NCI-H226 (cell line): ENCODE measurements at regions not wholly inside any gene's neighbourhood (a gene's known extent, or its start where the extent isn't known, plus 50 kb on each side); places are given as distances from the start of the nearest gene placed in this dataset.
"Not testable (repeated sequence)": the region's sequence is repeated elsewhere in the genome, so short reads cannot be mapped to it uniquely, and the experiment has no call there.

ENCODE experiments used
- DNase-seq: peaks from one replicate; pipeline ENCODE4 v3.0.0-alpha.2; 2015

DNA sequence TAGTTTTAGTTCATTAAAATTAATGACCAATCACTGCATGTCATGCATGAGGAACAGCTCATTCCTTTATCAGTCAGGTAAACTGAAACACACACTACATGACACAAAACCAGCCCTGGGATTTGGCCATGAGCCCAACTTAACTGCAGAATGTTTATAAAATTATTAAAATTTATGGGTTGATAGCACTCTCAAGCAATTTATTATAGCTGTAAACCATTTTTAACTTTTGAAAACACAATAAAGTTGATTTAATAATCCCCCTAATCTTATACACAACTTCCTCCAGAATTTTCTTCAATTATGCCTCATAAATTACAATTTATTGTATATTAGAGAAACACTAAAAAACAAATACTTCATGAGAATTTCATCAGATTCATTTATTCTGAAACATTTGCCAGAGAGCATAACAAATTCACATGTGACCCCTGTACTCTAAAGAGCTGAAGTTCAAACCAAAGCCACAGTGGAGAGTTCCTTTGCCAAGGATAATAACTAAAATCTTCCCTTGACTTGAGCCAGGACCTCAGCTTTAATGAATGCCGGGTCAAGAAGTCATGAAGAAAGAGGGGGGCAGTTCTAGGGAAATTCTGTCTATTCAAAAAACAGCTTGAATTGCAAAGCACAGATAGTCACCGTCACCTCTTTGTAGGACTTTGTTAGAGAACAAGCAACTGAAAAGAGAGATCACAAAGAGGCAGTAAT lies 763.7 kb upstream of the GRAMD2B start:
- DNase-seq = peak; percentile 32

DNA sequence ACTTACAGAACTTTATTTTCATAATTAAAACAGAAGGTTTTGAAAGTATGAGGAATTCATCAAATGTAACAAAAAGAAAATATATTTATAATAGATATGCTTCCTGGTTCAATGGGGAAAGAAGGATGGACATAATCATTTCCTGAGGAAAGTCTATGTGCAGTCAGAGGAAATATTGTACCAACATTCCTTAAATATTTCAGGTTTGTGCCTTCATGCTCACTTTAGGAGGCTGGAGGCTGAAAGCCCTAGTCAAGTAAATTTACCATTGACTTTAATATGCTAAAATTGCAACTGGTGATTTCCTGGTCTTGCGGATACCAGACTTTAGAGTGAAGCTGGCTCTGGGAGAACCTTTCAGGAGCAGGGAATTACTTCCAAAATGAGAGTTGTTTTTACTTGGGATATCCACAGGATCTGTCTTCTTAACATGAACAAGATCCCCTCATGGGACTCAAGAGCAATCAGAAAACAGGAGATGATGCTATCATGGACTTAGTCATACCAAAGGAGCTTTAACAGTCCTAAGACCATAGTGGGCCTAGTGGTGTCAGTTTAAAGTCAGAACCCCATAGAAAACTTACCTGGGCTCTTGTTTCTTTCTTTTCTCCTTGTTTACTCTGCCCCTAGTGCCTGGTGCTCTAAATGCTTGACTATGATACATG lies 762.8 kb upstream of the GRAMD2B start:
- peak; percentile 49 for DNase-seq

DNA sequence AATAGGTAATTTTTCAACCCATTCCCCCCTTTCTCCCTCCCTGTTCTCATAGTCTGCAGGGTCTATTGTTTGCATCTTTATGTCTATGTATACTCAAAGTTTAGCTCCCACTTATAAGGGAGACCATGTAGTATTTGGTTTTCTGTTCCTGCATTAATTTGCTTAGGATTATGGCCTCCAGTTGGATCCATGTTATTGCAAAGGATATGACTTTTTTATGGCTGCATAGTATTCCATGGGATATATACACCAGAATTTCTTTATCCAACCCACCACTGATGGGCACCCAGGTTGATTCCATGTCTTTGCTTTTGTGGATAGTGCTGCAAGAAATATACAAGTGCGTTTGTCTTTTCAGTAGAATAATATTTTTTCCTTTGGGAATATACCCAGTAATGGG lies 761.6 kb upstream of the GRAMD2B start:
- no peak for DNase-seq

DNA sequence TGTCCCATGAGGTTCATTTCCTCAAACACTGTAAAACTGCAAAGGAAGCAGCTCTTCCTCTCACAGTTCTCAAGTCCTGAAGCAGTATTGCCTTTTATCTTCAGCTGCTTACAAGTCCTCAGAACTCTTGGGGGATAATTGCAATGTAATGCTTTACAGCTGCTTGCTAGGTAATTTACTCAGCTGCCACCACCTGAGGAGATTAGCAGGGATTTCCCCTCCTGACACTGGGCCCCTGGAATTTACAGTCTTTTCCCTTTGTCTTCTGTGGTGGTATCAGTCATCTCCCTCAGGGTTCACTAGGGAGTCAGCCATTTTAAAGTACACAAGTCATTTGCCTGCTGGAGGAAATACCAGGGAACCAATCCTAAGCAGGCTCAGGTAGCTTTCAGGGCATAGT lies 754.3 kb upstream of the GRAMD2B start:
- DNase-seq = peak; percentile 83

DNA sequence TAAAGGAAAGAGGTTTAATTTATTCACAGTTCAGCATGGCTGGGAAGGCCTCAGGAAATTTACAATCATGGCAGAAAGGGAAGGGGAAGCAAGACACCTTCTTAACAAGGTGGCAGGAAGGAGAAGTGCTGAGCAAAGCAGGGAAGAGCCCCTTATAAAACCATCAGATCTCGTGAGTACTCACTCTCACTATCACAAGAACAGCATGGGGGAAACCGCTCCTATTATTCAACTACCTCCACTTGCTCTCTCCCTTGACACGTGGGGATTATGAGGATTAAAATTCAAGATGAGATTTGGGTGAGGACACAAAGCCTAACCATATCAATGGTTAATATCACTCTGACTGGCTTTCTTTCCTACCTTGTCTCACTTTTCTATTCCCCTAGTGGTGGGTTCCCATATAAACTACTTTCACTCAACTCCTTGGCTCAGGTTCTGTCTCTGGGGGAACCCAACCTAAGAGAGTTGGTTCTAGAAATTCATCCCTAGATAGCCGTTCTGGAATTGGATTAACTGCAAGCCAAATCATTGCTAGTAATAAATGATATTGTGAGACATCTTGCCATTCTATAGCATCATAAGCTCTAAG lies 749.8 kb upstream of the GRAMD2B start:
- DNase-seq = no peak

DNA sequence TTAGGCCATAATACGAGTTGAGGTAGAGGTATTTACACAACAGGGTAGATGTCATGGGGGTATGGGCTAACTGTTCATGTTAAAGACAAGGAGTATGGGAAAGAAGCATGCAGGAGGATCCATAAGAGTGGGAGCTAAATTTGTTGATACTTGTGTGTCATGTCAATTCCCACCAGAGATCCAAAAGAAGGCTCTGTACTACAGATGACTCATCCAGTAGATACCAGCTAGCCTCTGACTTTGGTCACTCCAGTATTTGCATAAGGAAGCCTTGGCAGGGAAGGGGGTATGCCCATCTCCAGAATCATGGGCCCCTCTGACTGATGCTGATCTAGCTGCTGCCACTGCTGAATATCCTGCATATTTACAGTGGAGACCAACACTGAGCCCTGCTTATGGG lies 743.7 kb upstream of the GRAMD2B start:
- no peak for DNase-seq

DNA sequence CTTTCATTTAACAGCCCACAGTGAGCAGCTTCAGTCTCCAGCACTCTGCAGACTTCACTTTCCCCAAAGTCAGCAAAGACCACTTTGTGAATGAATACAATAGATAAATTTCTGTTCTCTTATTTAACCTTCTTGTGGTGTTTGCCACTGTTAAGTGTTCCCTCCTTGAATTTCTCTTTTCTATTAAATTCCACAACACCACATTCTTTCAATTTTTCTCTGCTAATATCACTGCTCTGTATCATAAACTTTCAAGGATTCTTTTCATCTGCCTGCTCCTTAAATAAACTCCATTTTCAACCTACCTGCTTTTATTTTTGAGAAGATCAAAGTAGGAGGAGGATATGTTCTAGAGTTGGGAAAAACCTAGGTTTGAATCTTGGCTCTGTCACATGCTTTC lies 739.5 kb upstream of the GRAMD2B start:
- DNase-seq = no peak

DNA sequence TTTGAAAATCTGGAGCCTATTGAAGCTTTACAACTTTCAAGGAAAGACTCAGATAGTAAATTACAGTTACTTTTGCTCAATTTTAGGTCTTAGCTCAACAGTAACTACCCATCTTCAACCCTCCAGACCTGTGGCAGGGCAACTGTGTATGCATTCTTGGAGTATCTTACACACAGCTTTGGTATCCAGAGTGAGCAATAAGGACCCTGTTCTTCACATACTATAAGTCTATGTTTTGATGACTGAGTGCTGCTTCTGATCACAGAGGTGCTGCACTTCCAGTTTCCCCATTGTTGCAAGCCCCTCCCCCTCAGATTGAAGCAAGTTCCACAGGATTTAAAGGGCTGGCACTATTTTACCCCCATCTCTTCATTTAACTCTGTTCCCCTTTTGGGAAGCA lies 737.4 kb upstream of the GRAMD2B start:
- no peak for DNase-seq

DNA sequence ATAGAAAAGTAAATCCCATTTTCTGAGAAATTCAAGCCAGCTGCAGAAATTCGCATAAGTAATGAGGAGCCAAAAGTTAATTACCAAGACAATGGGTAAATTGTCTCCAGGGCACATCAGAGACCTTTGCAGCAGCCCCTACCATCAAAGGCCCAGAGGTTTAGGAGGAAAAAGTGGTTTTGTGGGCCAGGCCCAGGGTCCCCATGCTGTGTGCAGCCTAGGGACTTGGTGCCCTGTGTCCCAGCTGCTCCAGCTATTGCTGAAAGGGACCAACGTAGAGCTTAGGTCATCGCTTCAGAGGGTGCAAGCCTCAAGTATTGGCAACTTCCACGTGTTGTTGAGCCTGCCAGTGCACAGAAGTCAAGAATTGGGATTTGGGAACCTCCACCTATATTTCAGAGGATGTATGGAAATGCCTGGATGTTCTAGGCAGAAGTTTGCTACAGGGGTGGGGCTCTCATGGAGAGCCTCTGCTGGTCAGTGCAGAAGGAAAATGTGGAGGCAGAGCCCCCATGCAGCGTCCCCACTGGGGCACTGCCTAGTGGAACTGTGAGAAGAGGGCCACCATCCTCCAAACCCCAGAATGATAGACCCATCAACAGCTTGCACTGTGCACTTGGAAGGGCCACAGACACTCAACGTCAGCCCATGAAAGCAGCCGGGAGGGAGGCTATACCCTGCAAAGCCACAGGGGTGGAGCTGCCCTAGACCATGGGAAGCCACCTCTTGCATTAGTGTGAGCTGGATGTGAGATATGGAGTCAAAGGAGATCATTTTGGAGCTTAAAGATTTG lies 731.3 kb upstream of the GRAMD2B start:
- DNase-seq = not testable (repeated sequence)

DNA sequence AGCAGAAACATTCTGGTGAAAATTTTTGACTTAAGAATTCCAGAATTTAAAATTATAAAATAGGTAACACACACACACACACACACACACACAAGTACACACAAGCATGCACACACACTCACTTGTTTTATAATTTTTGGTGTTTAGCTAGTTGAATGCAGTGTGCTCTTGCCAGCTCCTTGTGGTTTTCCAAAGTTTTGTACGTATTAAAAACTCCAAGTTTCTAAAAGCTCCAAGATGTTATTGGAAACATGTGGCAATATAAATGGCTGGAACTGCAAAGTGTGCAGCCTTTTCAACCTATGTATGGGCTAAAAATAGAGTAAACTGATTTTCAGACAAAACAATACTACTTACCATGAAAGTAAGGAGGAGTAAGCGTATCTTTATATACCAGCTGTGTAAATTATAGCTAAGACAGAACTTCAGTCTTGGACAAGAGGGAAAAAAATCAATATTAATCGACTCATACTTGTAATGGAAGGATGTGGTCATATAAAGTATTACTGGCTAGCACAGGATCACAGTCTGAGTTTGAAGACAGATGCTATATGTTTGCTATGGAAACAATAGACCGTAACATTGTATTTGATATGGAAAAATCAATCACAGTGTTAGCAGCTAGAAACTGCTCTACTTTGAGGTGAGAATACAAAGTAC lies 727.1 kb upstream of the GRAMD2B start:
- no peak for DNase-seq

DNA sequence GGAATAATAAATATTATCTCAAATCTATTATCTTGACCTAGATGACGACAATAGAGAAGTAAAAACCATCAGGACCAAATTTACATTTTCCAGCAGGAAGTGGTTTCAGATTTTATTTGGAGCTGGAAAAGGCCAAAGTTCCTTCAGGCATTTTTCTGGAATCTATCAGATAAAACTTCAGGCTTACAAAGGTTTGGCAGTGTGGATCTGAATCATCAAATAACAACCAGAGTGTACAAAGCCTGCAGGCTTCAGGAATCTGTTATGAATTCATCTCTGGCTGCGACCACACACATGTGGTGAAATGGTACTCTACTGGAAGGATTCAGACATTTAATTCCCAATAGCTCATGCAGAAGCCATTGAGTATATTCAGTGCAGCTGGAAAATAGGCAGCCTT lies 726.4 kb upstream of the GRAMD2B start:
- DNase-seq = peak; percentile 90

DNA sequence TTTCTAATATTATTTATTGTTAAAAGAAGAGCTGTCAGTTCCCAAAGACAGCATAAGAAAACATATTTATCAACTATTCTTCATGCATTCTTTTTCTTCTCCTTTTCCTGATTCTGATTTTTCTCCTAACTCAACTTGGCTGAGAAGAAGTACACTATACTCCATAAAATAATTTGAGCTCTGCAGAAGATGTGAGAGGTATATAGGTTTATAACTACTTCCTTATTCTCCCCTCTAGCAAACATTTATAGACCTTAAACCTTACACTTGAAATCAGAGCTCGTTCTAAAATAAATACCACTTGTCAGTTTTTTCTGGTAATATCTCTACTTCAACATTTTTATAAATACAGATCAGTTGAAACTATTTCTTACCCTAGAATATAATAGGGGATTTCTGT lies 724.8 kb upstream of the GRAMD2B start:
- DNase-seq = no peak

DNA sequence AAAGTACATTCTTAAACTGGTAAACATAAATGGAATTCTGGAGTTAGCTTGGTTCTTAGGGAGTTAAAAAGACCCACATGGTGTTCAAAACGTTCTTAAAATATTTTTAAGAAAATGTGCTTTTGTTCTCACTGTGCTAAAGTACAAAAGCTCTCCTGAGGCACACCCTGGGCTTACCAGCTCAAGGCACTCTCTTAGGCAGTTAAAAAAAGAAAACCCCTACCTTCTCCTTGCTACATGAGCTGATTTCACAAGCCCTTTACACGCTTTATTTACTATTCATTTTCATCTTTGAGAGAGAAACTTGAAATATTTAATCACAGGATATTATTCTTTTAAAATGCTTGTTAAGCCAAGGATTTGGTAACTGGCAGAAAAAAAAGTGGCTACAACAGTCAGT lies 723.3 kb upstream of the GRAMD2B start:
- DNase-seq = no peak

DNA sequence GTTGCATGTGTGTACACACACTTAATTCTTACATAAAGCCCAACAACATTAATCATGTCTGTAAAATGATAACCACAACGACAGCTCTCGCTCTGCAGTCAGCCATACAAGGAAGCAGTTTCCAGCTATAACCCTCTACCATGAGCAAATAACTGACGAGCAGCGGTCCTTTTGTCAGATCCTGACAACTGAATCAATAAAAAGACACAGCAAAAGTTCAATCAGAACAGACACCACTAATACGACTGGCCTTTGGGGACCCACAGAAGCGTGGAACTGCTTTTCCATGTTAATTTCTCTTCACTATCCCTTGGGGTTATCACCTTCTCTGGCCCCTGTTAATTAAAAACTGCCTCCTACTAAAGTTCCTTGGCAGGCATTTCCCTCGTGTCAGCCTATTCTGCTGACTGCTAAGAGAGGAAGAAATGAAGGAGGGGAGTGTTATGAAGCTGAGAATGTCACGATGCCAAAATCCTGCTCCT lies 722.8 kb upstream of the GRAMD2B start:
- peak; percentile 7 for DNase-seq

DNA sequence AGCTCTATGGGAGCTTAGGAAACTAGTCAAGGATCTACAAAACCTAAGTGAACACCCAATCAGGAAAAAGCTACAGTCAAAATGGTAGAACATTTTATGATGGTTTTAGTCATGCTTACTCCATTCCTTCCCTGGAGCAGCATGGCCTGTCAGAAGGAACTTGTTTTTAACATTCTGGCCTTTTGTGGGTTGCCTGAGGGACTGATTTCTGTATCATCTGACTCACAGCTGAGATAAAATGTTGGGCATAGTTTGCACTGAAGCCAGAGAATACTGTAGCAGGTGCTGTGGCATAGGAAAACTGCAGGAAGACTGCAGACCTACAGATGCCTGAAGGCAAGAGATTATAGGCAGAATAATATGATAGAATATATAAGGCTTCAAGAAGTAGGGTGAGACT lies 719.6 kb upstream of the GRAMD2B start:
- DNase-seq = peak; percentile 83

DNA sequence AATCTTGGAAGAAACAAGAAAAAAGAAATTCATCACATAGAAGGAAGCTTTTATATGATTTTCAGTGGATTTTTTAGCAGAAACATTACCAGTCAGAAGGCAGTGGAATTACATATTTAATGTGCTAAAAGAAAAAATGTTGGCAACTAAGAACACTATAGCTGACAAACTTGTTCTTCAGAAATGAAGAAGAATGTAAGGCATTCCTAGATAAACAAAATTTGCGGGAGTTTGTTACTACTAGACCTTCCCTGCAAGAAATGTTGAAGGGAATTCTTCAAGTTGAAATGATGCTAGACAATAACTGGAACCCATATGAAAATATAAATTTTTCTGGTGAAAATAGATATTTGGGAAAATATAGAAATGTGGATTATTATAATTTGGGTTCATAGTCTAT lies 718.3 kb upstream of the GRAMD2B start:
- no peak for DNase-seq

DNA sequence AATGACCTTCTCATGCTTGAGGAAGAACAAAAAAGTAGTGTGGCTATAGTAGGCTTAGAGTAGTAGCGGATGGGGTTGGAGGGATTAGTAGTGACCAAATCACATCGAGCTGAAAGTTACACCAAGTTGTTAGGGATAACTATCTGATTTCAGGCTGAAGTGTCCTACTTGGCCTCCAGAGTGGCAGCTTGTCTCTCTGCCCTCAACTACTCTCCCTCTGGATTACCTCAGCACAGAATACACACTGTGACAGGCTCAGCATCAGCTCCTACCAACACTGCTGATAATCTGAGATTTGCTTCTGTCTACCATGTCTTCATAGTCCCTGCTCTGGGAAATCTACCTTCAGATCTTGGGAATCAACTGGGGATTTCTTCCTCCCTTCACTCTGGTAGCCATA lies 714.6 kb upstream of the GRAMD2B start:
- no peak for DNase-seq

DNA sequence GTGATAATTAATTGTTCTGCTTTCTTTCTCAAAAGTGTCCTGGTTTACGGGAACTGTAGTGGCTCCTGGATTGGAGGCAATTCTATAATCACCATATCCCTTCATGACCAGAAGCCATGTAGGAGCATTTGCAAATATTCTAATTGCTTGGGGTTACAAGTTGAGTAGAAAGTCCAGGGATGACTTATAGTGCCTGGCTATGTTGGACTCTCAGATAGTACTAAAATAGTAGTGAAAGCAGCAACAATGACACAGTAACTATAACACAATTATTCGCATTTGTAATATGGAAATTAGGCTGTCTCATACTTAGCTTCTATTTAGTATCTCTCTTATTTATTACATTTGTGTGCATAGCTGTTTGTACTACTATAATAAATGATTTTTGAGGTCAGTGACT lies 712.5 kb upstream of the GRAMD2B start:
- DNase-seq = no peak

DNA sequence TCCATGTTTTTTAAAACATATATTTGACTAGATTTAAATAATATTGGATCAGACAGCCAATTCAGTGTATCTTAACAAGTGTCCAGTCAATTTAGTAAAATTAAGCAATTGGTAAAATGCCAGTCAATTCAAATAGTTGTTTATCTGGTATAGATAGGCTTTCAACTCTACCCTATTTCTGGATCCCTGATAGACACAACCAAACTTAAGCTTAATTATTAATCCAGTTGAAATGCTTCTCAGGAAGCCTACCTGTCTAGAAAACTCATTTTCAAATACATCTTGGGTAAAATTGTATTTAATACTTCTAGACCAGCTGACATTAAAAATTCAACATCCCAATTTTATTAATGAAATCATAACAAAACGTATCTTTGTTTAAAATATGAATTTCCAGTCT lies 710.8 kb upstream of the GRAMD2B start:
- DNase-seq = no peak

DNA sequence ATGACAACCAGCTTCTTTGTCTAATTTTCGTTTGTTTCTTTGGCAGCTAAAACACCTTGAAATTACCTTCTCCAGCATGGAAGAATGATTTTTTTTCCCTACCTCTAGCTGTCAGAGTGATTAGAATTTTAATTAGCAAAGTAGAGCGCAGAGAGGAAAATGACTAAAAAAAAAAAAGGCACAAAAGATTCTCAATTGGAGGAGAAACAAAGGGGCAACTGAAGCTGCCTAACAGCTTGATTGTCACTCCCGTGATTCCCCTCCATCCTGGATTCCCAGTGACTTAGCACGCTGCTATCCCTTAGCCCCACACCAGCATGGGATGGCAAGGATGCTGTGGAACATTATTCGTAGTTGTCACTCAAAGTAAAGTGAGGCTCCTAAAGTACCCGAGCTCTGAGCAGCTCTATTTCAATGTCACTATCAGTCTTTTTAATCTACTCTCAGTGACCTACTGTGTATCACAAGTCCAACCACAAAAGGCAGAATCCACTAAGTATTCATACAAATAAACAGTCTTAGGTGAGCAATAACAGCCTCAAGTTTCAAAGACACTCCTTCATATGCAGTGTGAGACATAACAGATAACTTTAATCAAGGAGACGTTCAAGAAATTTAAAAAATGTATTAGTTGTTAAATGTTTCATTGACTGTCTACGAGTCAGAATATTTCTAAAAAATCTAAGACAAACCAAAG lies 710.0 kb upstream of the GRAMD2B start:
- DNase-seq = no peak

DNA sequence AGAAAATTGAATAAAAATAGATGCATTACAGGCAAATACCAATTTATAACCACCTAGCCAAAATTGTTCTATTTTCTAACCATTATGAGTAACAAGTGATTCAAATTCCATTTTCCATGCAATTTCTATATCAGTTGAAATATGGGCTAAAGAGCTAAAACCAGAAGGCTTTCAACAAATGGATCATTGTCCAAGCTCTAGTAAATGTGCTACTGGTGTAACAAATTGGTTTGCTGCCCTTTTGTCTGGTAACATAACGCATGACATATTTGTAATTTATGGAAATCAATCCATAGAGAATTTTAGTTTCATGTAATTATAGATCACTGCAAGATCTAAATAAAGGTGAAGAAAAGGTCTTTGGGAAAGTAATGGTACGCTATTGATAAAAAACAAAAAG lies 708.0 kb upstream of the GRAMD2B start:
- DNase-seq = no peak

DNA sequence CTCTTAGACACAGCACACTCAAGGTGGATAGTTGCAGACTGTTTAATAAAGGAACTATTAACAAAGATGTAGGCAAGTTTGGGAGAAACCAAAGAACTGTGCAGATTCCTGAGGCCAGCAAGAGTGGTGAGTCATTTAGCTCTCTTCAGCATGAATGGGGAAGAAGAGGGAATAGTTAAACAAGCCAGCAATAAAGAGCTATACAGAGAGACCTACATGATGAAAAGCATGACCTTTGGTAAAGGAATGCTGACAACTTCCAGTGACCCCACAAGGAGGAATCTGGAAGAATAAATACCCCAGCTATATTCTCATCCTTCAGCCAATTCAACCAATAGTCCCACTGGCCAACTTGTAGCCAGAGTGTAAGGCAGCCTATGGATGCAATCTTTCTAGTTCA lies 706.0 kb upstream of the GRAMD2B start:
- peak; percentile 77 for DNase-seq
